ENCODE measurements at regions not wholly inside any gene's neighbourhood (a gene's known extent, or its start where the extent isn't known, plus 50 kb on each side); places are given as distances from the start of the nearest gene placed in this dataset.

DNA sequence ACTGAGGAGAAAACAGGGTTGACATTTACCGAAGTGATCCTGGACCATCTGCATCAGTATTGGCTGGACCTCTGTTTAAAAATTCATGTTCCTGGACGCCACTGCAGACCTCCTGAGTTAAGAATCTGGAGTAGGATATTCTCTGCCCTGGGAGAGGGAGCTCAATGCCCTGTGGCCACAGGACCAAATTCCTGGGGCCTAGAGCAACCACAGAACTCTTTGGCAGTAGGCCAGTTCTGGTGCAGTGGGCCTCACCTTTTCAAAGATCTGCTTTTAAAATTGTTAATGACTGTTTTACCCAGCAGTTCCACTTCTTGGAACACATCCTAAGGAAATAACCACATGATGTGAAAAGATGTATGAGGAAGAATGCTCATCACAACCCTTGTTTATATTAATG is 133.3 kb upstream of the ADPGK start:
- peak; percentile 74 for DNase-seq

DNA sequence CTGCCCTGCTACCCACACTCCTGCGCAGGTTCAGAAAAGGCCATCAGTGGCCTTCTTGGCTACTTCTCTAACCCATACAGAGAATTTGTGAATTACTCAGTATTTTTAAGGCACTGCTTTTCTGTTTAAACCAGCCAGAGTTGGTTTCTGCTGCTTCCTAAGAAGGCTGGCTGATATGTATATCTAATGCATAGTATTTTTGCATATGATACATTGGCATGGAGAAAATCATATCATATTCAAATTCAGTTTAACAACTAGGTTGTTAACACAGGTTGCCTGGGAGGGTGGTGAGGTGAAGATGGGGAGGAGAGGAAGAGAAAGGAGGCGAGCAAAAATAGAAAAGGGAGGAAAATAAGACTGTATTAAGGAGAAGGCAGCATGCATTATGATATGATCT is 132.8 kb upstream of the ADPGK start:
- no peak for DNase-seq

DNA sequence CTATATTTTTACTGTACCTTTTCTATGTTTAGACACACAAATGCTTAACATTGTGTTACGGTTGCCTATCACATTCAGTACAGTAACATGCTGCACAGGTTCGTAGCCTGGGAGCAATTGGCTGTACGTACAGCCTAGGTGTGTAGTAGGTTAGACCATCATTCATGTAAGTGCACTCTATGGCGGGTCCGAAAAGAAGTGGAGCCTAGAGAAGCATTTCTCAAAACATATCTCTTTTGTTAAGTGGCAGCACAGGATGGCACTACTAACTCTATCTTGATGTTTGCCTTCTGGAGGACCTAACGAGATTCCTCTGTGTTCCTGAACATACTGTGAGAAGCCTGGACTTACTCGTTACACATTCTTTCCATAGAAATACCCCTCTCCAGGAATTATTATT is 132.3 kb upstream of the ADPGK start:
- DNase-seq: no peak

DNA sequence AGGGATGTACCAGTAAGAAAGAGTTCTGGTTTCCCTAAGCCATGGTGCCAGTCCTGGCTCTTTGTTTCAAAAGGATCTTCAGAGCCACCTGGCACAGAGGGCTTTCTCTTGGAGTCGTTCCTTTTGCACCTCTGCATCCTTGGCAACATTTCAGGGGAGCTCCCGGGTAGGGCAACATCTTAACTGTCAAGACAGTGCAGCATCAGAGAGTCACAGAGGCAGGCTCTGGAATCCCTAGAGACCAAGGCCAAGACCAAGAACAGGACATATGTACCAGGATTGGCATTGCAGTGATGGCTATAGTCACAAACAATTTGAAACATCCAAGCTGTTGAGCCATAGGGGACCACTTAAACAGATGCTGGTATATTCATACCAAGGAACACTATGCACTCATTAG is 129.4 kb upstream of the ADPGK start:
- DNase-seq: no peak

GRCh38 chr15:72912121-72912520 is 128.6 kb upstream of the ADPGK start:
- DNase-seq: no peak

- DNase-seq: no peak
Observed at GRCh38 chr15:72911626-72912025, 128.1 kb upstream of the ADPGK start.

DNA sequence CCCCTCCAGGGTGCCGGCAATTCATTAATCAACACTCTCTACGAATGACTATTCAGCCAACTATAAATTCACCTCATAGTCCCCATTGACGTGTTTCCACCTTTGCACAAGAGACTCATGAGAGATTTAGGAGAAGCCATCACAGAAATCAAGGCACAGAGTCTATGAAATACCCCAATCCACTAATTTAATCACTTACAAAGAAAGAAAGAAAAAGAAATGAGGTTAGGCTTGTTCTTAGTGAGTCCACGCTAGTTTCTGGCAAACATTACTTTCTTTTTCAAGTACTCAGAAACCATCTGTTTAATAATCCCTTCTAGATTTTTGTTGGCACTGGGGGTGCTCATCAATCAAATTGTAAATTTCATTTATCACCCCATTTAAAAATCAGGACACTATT is 125.2 kb upstream of the ADPGK start:
- no peak for DNase-seq

GRCh38 chr15:72907733-72908132 is 124.2 kb upstream of the ADPGK start:
- peak; percentile 70 for DNase-seq

DNA sequence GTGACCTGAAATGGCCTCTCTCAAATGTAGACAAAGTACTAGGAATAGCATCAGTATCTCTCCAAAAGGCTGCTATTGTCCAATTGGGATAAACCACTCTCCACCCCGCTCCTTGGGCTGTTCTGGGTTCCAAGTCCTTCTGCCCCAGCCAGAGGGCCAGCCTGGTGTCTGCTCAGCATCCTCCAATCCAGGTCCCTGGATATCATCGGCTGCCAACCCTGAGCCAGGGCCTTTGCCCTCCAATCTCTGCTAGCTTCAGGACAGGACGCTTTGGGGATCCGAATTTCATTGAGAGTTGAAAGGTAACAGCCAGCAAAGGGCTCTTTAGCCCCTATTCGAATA is 119.3 kb upstream of the ADPGK start:
- no peak for DNase-seq

- no peak for DNase-seq
Observed at GRCh38 chr15:72902245-72902918, 118.8 kb upstream of the ADPGK start.

DNA sequence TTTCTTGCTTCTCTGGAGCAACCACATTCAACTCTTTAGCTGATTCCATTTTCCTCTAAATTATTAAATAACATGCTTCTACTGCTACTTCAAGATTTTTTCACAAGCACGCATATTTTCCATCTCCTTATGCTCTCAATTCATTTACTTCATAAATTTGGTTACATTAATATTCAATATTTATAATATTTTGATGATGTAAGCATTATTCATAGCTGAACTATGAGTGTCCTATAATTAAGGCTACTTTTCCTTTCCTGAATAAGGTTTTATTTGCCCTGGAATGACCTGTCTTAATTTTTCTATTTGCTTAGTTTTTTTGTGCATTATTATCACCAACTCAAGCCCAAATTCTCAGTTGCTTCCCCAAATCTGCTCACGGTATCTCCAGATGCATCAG is 109.4 kb upstream of the ADPGK start:
- DNase-seq: no peak

- DNase-seq: no peak
Observed at GRCh38 chr15:72890043-72890442, 106.5 kb upstream of the ADPGK start.

DNA sequence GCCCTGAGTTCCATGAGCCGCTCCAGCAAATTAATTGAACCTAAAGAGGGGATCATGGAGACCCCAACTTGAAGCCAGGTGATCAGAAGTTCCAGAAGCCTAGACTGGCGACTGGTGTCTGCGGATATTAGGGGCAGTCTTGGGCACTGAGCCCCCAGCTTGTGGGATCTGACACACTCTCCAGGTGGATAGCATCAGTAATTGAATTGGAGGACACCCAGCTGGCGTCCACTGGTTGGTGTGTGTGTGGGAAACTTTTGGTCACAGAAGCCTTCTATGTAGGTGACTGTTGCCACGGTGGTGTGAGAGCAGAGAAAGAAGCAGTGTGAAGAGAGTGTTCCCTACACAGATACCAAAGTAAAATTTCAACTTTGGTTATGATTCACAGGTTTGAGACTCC is 106.0 kb upstream of the ADPGK start:
- no peak for DNase-seq

DNA sequence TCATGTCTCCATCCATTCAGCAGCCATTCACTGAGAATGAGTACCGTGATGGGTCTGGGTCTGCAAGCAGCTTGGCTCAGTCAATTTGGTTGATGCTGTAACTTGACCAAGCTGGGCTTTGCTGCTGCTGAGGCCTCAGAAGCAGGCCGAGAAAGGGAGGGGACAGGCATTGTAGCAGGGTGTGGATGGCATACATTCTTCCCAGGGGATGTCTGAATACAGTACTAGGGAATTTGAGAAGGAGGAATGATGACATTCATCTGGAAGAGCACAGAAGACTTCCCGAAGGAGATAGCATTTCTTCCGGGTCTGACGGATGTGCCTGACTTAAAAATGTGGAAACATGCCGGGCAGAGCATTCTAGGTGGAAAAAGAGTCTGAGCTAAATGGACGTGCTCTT is 105.3 kb upstream of the ADPGK start:
- DNase-seq: no peak

DNA sequence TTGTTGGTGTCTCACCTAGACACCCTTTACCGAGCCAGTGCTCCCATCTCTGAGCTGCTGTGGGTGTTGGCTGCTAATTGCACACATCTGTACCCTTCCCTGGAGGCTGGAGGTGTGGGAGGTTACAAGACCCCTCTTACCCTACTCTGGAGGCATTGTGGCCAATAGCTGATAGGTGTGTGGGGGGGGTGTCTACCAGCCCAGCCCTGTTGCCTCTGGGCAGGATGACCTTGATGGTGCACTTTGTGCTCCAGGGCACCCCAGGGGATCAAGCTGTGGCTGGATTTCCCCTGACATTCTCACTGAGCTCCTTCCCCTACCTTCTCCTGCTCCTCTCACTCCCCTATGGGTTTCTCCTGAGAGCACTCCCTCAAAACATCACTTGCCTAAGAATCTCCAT is 104.7 kb upstream of the ADPGK start:
- DNase-seq: no peak

GRCh38 chr15:72887376-72887775 is 103.8 kb upstream of the ADPGK start:
- no peak for DNase-seq

DNA sequence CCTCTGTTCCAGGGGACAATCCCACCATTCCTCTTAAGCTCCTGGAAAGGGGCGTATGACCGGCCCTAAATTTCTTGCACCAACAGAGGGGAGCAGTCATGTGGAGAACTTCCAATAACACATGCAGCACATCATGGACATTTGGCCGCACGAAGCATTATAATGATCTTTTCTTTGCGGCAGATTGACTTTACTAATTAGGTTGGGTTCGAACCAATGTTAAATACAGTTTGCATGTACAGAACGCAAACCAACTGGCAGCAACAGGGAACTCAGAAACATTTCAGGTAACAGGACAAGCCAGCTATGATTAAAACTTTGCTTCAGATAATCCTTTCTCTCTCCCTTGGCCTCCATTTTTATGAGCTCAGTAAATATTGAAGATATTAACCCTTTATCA is 100.8 kb upstream of the ADPGK start:
- no peak for DNase-seq

DNA sequence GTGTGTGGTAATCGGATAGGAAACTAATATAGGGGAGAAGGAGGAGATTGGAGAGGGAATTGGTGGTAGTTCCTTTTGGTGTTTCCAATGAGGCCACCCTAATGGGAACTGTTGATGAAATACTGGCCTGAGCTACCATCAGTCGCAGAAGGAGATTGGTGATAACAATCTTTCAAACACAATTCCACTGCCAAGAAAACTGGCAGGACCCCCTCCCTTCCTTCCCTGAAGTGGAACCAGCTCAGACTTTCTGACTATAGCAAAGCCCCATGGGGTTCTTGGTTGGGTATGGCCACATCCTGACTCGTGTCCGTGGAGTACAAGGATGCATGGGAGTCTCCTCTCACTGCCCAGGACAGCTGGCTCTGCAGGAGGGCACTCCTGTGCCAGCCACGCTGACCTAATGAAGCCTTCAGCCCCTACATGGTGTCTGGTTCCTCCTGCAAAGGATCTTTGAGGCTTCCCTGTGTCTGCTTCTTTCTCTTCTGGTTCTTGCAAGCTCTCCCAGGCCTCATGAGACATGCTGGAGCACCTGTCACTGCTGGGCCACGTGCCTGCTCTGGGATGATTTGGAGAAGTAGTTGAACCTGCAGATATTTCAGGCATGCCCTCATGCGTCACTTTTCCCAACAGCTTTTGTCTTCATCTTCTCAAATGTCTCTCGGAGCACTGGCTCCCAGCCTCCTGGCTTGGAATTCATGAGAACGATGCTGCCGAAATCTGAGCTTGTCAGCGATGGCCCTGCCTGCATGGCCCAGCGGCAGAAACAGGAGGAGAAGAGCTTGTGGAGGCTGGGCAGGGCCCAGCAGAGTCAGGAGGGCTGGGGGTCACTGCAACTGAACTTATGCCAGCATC is 90.0 kb upstream of the ADPGK start:
- DNase-seq: no peak

DNA sequence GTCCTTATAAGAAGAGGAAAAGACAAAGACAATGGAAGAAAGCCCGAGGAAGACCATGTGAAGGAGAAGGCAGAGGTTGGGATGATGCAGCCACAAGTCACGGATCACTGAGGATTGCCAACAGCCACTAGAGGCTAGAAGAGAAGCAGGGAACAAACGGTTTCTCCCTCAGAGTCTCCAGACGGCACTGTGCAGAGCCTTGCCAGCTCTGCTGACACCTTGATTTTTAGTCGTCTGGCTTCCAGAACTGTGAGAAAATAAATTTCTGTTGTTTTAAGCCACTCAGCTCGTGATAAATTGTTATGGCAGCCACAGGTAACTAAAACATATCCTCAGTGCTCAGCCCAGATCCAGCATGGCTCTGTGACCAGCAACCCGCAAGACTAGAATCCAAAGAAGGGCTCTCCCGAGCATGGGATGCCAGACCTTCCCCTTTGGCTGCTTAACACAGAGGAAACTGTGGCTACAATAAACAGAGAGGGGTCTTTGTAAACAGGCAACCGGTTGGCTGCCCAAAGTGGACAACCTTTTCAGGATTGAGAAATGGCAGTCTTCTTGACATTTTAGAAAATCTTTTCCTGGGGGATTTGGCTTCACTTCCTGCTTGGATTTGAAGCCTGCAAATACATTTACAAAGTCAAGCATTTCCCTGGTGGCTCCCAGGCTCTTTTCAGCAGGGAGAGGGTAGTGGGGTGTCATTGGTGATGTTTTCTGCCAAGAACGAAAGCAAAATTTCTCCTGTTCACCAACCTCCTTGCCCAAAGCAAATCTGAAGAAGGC is 88.7 kb upstream of the ADPGK start:
- DNase-seq: no peak

DNA sequence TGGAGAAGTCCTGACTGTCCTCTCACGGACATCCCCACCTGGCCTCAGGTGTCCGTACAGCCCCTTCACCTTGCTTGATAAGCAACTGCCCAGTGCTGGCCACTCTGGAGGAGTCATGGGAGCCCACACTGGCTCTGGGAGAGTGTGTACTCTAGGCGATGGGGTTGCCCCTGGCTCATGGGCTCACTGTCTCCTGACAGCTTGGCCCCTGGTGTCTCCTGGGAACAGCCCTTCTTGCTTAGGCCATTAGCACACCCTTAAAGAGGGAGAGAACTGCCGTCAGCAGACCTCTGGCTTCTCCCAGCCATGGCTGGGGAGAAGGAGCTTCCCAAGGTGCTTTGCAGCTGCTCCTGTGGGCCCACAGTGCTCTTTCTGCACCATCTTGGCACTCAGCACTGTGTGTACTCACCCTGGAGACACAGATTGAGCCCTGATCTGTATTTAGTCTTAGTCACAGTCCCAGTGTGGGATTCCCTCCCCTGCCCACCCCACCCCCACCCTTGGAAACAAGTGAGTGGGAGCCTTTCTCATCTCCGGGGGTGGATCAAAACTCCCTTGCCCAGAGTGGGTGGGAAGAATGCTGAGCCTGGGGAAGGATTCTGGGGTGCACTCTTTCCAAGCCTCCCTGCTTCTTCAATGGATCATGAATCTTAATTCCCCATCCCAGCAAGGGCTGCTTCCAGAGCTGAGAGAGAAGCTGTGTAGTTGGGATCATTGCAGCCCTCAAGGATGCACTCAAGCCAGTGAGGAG is 83.5 kb upstream of the ADPGK start:
- no peak for DNase-seq

DNA sequence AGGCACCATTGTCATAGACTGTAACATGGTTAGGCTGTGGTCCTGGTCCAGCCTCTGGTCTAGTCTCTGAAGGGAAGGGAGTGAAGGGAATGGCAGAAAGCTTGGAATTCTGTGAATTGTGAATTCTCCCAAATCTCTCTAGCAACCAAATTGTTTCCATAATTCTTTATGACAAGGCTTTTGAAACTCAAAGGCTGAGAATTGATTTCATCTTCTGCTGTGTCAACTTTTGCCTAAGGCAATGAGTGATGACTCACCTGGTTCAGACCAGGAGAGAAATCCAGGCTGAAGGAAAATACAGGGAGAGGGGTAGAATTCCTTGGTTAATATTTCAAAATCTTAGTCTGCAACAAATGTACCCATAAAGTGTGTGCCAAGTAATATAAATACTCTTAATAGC is 82.6 kb upstream of the ADPGK start:
- DNase-seq: no peak

GRCh38 chr15:72865486-72865885 is 81.9 kb upstream of the ADPGK start:
- no peak for DNase-seq

GRCh38 chr15:72864681-72865080 is 81.1 kb upstream of the ADPGK start:
- DNase-seq: no peak
